CD14-positive monocyte (primary cell): ENCODE measurements at regions not wholly inside any gene's neighbourhood (a gene's known extent, or its start where the extent isn't known, plus 50 kb on each side); places are given as distances from the start of the nearest gene placed in this dataset.

ENCODE experiments used
- DNase-seq, 3 donors: peaks; one replicate each; pipeline ENCODE4 v3.0.0-alpha.2; 2011 to 2022
- H2AFZ ChIP-seq: 2 replicates; pipeline ENCODE4 v1.6.0; 2012; ENCODE audit warnings: mild to moderate bottlenecking, low read depth, low read length, inconsistent platforms; ENCODE audit not compliant: insufficient read depth, poor library complexity, severe bottlenecking
- H3K27ac ChIP-seq, 2 donors: 1 replicate in 1 of 2; 2 replicates in 1 of 2; pipeline ENCODE4 v1.5.1; 2012 to 2013; ENCODE audit warnings: low read length in 2 of 2, control low read depth in 1 of 2, inconsistent platforms in 1 of 2, low read depth in 1 of 2, mild to moderate bottlenecking in 1 of 2
- H3K27me3 ChIP-seq, 2 donors: one replicate each; pipeline versions ENCODE4 v1.6.0 to v1.6.1; 2011 to 2013; ENCODE audit warnings: low read length in 2 of 2; ENCODE audit not compliant: control insufficient read depth in 2 of 2, insufficient read depth in 2 of 2
- H3K36me3 ChIP-seq, 2 donors: replicated peaks in 1 of 2; 1 replicate in 1 of 2; 2 replicates in 1 of 2; pipeline versions ENCODE4 v1.5.1 to v1.6.1; 2012 to 2013; ENCODE audit warnings: low read length in 2 of 2, control low read depth in 1 of 2, inconsistent platforms in 1 of 2, mild to moderate bottlenecking in 1 of 2; ENCODE audit not compliant: insufficient read depth in 2 of 2, control insufficient read depth in 1 of 2
- H3K4me1 ChIP-seq, 2 donors: 1 replicate in 1 of 2; 2 replicates in 1 of 2; pipeline versions ENCODE4 v1.5.1 to v1.6.1; 2012 to 2013; ENCODE audit warnings: low read length in 2 of 2, control low read depth in 1 of 2, inconsistent platforms in 1 of 2, mild to moderate bottlenecking in 1 of 2, moderate library complexity in 1 of 2; ENCODE audit not compliant: insufficient read depth in 2 of 2, control insufficient read depth in 1 of 2
- H3K4me2 ChIP-seq: replicated peaks from 2 replicates; pipeline ENCODE3; 2012; ENCODE audit warnings: low read length, moderate library complexity, mild to moderate bottlenecking; ENCODE audit not compliant: poor library complexity, severe bottlenecking; ENCODE audit errors: extremely low read depth
- H3K4me3 ChIP-seq, 3 experiments: fragments of 200-600 bp in 1 of 3; sonication (generic) in 1 of 3; replicated peaks in 1 of 3; 1 replicate in 2 of 3; 2 replicates in 1 of 3; pipeline ENCODE4 v1.5.1; 2011 to 2013; ENCODE audit warnings: low read length in 3 of 3, mild to moderate bottlenecking in 3 of 3, control low read depth in 2 of 3, low read depth in 2 of 3, inconsistent platforms in 1 of 3, moderate library complexity in 1 of 3
- H3K79me2 ChIP-seq: 2 replicates; pipeline ENCODE4 v1.6.0; 2012; ENCODE audit warnings: mild to moderate bottlenecking, control low read depth, inconsistent platforms, low read length, moderate library complexity; ENCODE audit not compliant: insufficient read depth
- H3K9ac ChIP-seq: 2 replicates; pipeline ENCODE4 v1.6.0; 2017; ENCODE audit warnings: low read length, mild to moderate bottlenecking; ENCODE audit not compliant: insufficient read depth, poor library complexity, severe bottlenecking
- H3K9me3 ChIP-seq, 2 donors: replicated peaks in 1 of 2; 1 replicate in 1 of 2; 2 replicates in 1 of 2; pipeline versions ENCODE4 v1.5.1 to v1.6.1; 2012 to 2013; ENCODE audit warnings: low read length in 2 of 2, control low read depth in 1 of 2; ENCODE audit not compliant: control insufficient read depth in 1 of 2, insufficient read depth in 1 of 2
- H4K20me1 ChIP-seq: 2 replicates; pipeline ENCODE4 v1.6.0; 2012; ENCODE audit warnings: mild to moderate bottlenecking, low read length, control low read depth, moderate library complexity; ENCODE audit not compliant: insufficient read depth
- H3K27ac Mint-ChIP-seq, 7 donors: one replicate each; pipeline ENCODE4 v1.8.0; 2020; ENCODE audit warnings: mild to moderate bottlenecking in 7 of 7, mixed read lengths in 7 of 7, moderate library complexity in 6 of 7, inconsistent platforms in 2 of 7
- H3K27me3 Mint-ChIP-seq, 3 donors: one replicate each; pipeline ENCODE4 v1.8.0; 2021 to 2022; ENCODE audit warnings: low read depth in 3 of 3, mild to moderate bottlenecking in 3 of 3, mixed read lengths in 3 of 3, moderate library complexity in 3 of 3, inconsistent platforms in 1 of 3
- H3K36me3 Mint-ChIP-seq, 2 donors: one replicate each; pipeline ENCODE4 v1.8.0; 2020; ENCODE audit warnings: mixed read lengths in 2 of 2, inconsistent platforms in 1 of 2, mild to moderate bottlenecking in 1 of 2
- H3K4me1 Mint-ChIP-seq: one replicate; pipeline ENCODE4 v1.8.0; 2020; ENCODE audit warnings: mild to moderate bottlenecking, mixed read lengths
- H3K4me3 Mint-ChIP-seq, 2 donors: one replicate each; pipeline ENCODE4 v1.8.0; 2020; ENCODE audit warnings: mild to moderate bottlenecking in 2 of 2, mixed read lengths in 2 of 2, moderate library complexity in 1 of 2
- H3K9me3 Mint-ChIP-seq, 7 donors: one replicate each; pipeline ENCODE4 v1.8.0; 2020 to 2022; ENCODE audit warnings: mixed read lengths in 7 of 7, mild to moderate bottlenecking in 6 of 7, moderate library complexity in 6 of 7, inconsistent platforms in 2 of 7
- WGBS: methylation state at CpG from one replicate; pipeline ENCODE4 v1.1.5; 2013; ENCODE audit warnings: missing lambda C conversion rate; ENCODE audit not compliant: insufficient coverage; 5-methylcytosine and 5-hydroxymethylcytosine counted together
- intact Hi-C, 2 donors: fragments of 100-400 bp; cut with micrococcal nuclease; formaldehyde crosslinking; loops; one replicate each; pipeline versions ENCODE4 v1.15.0 to v1.15.1; 2023
- TF ChIP-seq, protein P1 (sequence below): fragments of 200-600 bp; IDR thresholded peaks from one replicate; pipeline ENCODE4 v1.8.0; 2022; ENCODE audit warnings: antibody characterized with exemption, mild to moderate bottlenecking

DNA sequence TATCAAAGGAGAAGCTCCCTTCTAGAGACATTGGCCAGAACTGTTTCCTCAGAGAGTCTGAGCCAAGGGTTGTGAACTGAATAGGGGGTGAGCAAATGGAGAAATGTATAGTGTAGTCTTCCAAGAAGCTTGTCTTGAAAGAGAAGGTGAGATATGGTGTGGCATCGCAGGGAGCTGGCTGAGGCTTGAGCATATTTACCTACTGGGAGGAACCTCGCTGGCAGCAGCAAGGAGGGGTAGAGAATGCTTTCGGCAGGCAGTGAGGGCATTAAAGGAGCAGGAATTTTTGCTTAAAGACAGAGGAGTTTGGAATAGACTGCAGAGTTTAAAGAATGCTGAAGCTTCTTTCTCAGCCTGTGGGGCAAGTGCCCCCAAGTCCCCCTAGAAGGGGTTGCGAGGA, 59.3 kb upstream of the PRMT8 start:
- Histone ChIP-seq H3K9me3 (no peaks in the 10 kb centered on the region), H3K4me2 (no peak overlapping the region)
- intact Hi-C loops, result no loop called here

DNA sequence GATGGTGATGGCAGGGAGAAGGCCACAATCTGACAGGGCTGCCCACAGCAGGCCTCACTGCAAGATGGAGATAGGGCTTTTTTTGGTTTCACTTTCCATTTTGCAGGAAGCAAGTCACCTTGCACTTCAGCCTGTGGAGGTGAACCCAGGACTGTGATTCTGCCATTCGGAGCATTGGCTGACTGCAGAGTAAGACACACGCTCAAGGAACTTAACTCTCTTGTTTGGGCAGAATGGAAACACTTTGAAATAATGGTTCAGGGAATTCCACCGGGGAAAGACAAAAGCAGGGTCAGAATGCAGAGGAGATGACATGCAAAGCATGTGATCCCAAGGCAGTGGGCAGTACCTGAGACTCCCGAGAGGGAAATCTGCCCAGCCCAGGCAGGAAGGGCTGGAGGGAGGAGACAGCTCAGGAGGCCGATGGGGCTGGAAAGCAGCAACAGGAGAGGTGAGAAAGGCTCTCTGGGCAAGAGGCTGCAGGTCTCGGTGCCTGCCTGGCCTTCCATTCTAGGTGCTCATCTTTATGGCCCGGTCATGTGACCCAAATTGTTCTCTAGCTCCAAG, 58.7 kb upstream of the PRMT8 start:
- no peaks in the 10 kb centered on the region for H3K4me1 ChIP-seq
- no peaks in the 10 kb centered on the region for H3K4me1 Mint-ChIP-seq
- H3K27ac ChIP-seq, result no peak overlapping the region
- H3K4me3 Mint-ChIP-seq, result no peak overlapping the region
- H3K9me3 Mint-ChIP-seq, result peaks cover 0 to 16% (median 4%) of the 10 kb centered on the region in 7 donors
- 85% methylated on average over 7 of the region's 7 CpGs for WGBS
- H2AFZ ChIP-seq, result no peak overlapping the region
- no peaks in the 10 kb centered on the region for H3K9me3 ChIP-seq
- intact Hi-C loops, result no loop called here
- H3K27me3 ChIP-seq, result no peaks in the 10 kb centered on the region
- no peak overlapping the region for H3K4me3 ChIP-seq
- no peak overlapping the region for H3K4me2 ChIP-seq
- no peaks in the 10 kb centered on the region for H4K20me1 ChIP-seq
- H3K36me3 ChIP-seq, result no peaks in the 10 kb centered on the region
- H3K27ac Mint-ChIP-seq, result no peak overlapping the region
- TF ChIP-seq, protein P1, sequence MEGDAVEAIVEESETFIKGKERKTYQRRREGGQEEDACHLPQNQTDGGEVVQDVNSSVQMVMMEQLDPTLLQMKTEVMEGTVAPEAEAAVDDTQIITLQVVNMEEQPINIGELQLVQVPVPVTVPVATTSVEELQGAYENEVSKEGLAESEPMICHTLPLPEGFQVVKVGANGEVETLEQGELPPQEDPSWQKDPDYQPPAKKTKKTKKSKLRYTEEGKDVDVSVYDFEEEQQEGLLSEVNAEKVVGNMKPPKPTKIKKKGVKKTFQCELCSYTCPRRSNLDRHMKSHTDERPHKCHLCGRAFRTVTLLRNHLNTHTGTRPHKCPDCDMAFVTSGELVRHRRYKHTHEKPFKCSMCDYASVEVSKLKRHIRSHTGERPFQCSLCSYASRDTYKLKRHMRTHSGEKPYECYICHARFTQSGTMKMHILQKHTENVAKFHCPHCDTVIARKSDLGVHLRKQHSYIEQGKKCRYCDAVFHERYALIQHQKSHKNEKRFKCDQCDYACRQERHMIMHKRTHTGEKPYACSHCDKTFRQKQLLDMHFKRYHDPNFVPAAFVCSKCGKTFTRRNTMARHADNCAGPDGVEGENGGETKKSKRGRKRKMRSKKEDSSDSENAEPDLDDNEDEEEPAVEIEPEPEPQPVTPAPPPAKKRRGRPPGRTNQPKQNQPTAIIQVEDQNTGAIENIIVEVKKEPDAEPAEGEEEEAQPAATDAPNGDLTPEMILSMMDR, result no peak
- no peaks in the 10 kb centered on the region for H3K36me3 Mint-ChIP-seq
- no peaks in the 10 kb centered on the region for H3K79me2 ChIP-seq
- DNase-seq, result no peak
- no peak overlapping the region for H3K9ac ChIP-seq
- peaks cover 10 to 18% (median 10%) of the 10 kb centered on the region in 3 donors for H3K27me3 Mint-ChIP-seq

More for the DNA sequence above, 59.3 kb upstream of the PRMT8 start:
- no peaks in the 10 kb centered on the region for H3K79me2 ChIP-seq
- Mint-ChIP-seq H3K27ac (no peak overlapping the region), H3K9me3 (peaks cover 0 to 16% (median 4%) of the 10 kb centered on the region in 7 donors), H3K4me3 (no peak overlapping the region), H3K36me3 (no peaks in the 10 kb centered on the region), H3K27me3 (peaks cover 10 to 18% (median 10%) of the 10 kb centered on the region in 3 donors), H3K4me1 (no peaks in the 10 kb centered on the region)
- H3K36me3 ChIP-seq, result no peaks in the 10 kb centered on the region
- H2AFZ ChIP-seq, result no peak overlapping the region
- DNase-seq, result no peak
- H3K9ac ChIP-seq, result no peak overlapping the region
- no peaks in the 10 kb centered on the region for H3K4me1 ChIP-seq
- 100% methylated on average over 4 of the region's 4 CpGs for WGBS
- TF ChIP-seq, protein P1, result no peak
- H3K4me3 ChIP-seq, result no peak overlapping the region
- H3K27me3 ChIP-seq, result no peaks in the 10 kb centered on the region
- H3K27ac ChIP-seq, result no peak overlapping the region
- no peaks in the 10 kb centered on the region for H4K20me1 ChIP-seq
